Tibial nerve (tissue), 4 donors: ENCODE measurements at regions not wholly inside any gene's neighbourhood (a gene's known extent, or its start where the extent isn't known, plus 50 kb on each side); places are given as distances from the start of the nearest gene placed in this dataset.

Experiments
- EP300 ChIP-seq, 2 donors: sonication (generic); formaldehyde crosslinking; IDR thresholded peaks; one replicate each; pipeline ENCODE4 v1.6.1; 2017; ENCODE audit warnings: antibody characterized with exemption in 2 of 2, mild to moderate bottlenecking in 1 of 2
- POLR2A ChIP-seq, 2 donors: fragments of 450-650 bp; IDR thresholded peaks; one replicate each; pipeline ENCODE4 v1.6.1; 2017; ENCODE audit warnings: antibody characterized with exemption in 2 of 2, mild to moderate bottlenecking in 2 of 2, moderate library complexity in 2 of 2
- TF ChIP-seq, protein P1 (sequence below), 5 experiments: fragments of 200-600 bp in 3 of 5; fragments of 450-650 bp in 2 of 5; sonication (generic) in 3 of 5; IDR thresholded peaks; one replicate each; pipeline ENCODE4 v1.5.1; 2016 to 2019; ENCODE audit warnings: antibody characterized with exemption in 5 of 5, mild to moderate bottlenecking in 3 of 5, moderate library complexity in 2 of 5

DNA sequence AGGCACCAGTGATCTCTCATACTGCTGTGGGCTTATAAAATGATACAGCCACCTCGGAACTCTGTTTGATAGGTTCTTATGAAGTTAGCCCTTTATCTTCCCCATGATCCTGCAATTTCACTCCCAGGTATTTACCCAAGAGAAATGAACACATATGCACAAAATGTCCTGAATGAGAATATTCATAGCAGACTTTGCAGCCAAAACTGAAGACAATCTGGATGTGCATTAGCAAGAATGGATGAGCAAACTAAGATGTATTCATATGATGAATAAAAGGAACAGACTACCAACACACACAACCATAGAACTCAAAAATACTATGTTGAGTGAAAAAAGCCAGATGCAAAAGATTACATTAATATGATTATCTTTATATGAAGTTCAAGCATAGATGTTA lies 66.7 kb downstream of the KCNA5 start:
- TF ChIP-seq POLR2A (IDR thresholded peaks at IDR 0.05) (no peak), EP300 (IDR thresholded peaks at IDR 0.05) (no peak)
- TF ChIP-seq, protein P1, sequence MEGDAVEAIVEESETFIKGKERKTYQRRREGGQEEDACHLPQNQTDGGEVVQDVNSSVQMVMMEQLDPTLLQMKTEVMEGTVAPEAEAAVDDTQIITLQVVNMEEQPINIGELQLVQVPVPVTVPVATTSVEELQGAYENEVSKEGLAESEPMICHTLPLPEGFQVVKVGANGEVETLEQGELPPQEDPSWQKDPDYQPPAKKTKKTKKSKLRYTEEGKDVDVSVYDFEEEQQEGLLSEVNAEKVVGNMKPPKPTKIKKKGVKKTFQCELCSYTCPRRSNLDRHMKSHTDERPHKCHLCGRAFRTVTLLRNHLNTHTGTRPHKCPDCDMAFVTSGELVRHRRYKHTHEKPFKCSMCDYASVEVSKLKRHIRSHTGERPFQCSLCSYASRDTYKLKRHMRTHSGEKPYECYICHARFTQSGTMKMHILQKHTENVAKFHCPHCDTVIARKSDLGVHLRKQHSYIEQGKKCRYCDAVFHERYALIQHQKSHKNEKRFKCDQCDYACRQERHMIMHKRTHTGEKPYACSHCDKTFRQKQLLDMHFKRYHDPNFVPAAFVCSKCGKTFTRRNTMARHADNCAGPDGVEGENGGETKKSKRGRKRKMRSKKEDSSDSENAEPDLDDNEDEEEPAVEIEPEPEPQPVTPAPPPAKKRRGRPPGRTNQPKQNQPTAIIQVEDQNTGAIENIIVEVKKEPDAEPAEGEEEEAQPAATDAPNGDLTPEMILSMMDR (IDR thresholded peaks at IDR 0.05), result no peak
